ENCODE measurements at regions not wholly inside any gene's neighbourhood (a gene's known extent, or its start where the extent isn't known, plus 50 kb on each side); places are given as distances from the start of the nearest gene placed in this dataset.

GRCh38 chr6:4356899-4357659 is 221.7 kb upstream of the ECI2 start:
- Histone ChIP-seq H3K4me1 (peaks cover 0 to 21% (median 12%) of the 10 kb centered on the region in 4 donors), H3K9me3 (no peaks in the 10 kb centered on the region), H3K27me3 (no peaks in the 10 kb centered on the region), H3K27ac (peak overlapping the region in 1 of 5 donors; percentile 27), H3K4me3 (no peak overlapping the region), H3K36me3 (no peaks in the 10 kb centered on the region)
- TF ChIP-seq EP300 (IDR thresholded peaks at IDR 0.05) (no peak), POLR2AphosphoS5 (IDR thresholded peaks at IDR 0.05) (no peak), POLR2A (IDR thresholded peaks at IDR 0.05) (no peak), CTCF (IDR thresholded peaks at IDR 0.05) (no peak)
- DNase-seq, result peak in 1 of 2 donors; percentile 13
- WGBS, 5 donors, result 71 to 83% (median 77%) methylated on average over 7 of the region's 7 CpGs
- intact Hi-C loops (cut with DNase I; ENCODE audit: low total_unique reads), result no loop called here

GRCh38 chr6:4355241-4355640 is 219.9 kb upstream of the ECI2 start:
- intact Hi-C loops (cut with DNase I; ENCODE audit: low total_unique reads), result no loop called here
- Histone ChIP-seq H3K27me3 (no peaks in the 10 kb centered on the region), H3K4me3 (no peak overlapping the region), H3K9me3 (no peaks in the 10 kb centered on the region), H3K36me3 (no peaks in the 10 kb centered on the region), H3K27ac (no peak overlapping the region), H3K4me1 (peaks cover 0 to 38% (median 20%) of the 10 kb centered on the region in 4 donors)
- peak in 1 of 2 donors; percentile 18 for DNase-seq
- TF ChIP-seq POLR2A (IDR thresholded peaks at IDR 0.05), result no peak
- no peak for TF ChIP-seq EP300 (IDR thresholded peaks at IDR 0.05)
- no peak for TF ChIP-seq POLR2AphosphoS5 (IDR thresholded peaks at IDR 0.05)
- TF ChIP-seq CTCF (IDR thresholded peaks at IDR 0.05), result no peak
- WGBS, 5 donors, result 59 to 72% (median 65%) methylated on average over 5 of the region's 5 CpGs

- no peak overlapping the region for H3K27ac ChIP-seq
- intact Hi-C loops (cut with DNase I; ENCODE audit: low total_unique reads), result no loop called here
- TF ChIP-seq POLR2AphosphoS5 (IDR thresholded peaks at IDR 0.05) (no peak), CTCF (IDR thresholded peaks at IDR 0.05) (no peak), EP300 (IDR thresholded peaks at IDR 0.05) (no peak), POLR2A (IDR thresholded peaks at IDR 0.05) (no peak)
- 77 to 90% (median 87%) methylated on average over 7 of the region's 7 CpGs for WGBS, 5 donors
- no peak overlapping the region for H3K4me3 ChIP-seq
- DNase-seq, result peak in 1 of 2 donors; percentile 22
- H3K36me3 ChIP-seq, result no peaks in the 10 kb centered on the region
- no peaks in the 10 kb centered on the region for H3K27me3 ChIP-seq
- H3K4me1 ChIP-seq, result peaks cover 0 to 42% (median 19%) of the 10 kb centered on the region in 4 donors
- H3K9me3 ChIP-seq, result no peaks in the 10 kb centered on the region
Measured at GRCh38 chr6:4354181-4354580, 218.8 kb upstream of the ECI2 start.

- H3K4me3 ChIP-seq, result no peak overlapping the region
- DNase-seq, result peak in 1 of 2 donors; percentile 14
- H3K36me3 ChIP-seq, result no peaks in the 10 kb centered on the region
- H3K27me3 ChIP-seq, result no peaks in the 10 kb centered on the region
- WGBS, 5 donors, result 87 to 95% (median 93%) methylated on average over 6 of the region's 6 CpGs
- peaks cover 0 to 43% (median 13%) of the 10 kb centered on the region in 4 donors for H3K4me1 ChIP-seq
- TF ChIP-seq POLR2A (IDR thresholded peaks at IDR 0.05) (no peak), EP300 (IDR thresholded peaks at IDR 0.05) (no peak), POLR2AphosphoS5 (IDR thresholded peaks at IDR 0.05) (no peak), CTCF (IDR thresholded peaks at IDR 0.05) (no peak)
- no peaks in the 10 kb centered on the region for H3K9me3 ChIP-seq
- intact Hi-C loops (cut with DNase I; ENCODE audit: low total_unique reads), result no loop called here
- H3K27ac ChIP-seq, result peak overlapping the region in 4 of 5 donors; percentile 77 to 84 (median 80)
Measured at GRCh38 chr6:4352731-4353130, 217.4 kb upstream of the ECI2 start.

All from stomach (tissue), 8 donors.